Smooth muscle cell (in vitro differentiated cells): ENCODE measurements at regions not wholly inside any gene's neighbourhood (a gene's known extent, or its start where the extent isn't known, plus 50 kb on each side); places are given as distances from the start of the nearest gene placed in this dataset.

Source experiments
- DNase-seq: peaks from one replicate; lab custom pipeline; 2025; ENCODE audit not compliant: unreplicated experiment; lab: John Stamatoyannopoulos, UW
- H2AFZ ChIP-seq: fragments of 200-600 bp; sonication (generic); 2 replicates; pipeline ENCODE4 v1.6.0; 2016; ENCODE audit warnings: antibody characterized with exemption, low read depth, mild to moderate bottlenecking
- H3F3A ChIP-seq: fragments of 200-600 bp; sonication (generic); 2 replicates; pipeline ENCODE4 v1.6.0; 2017; ENCODE audit warnings: antibody characterized with exemption, low read depth
- H3K27ac ChIP-seq: fragments of 200-600 bp; sonication (generic); 2 replicates; pipeline ENCODE4 v1.5.1; 2016; ENCODE audit warnings: low read depth, mild to moderate bottlenecking
- H3K27me3 ChIP-seq: fragments of 200-600 bp; sonication (generic); 2 replicates; pipeline ENCODE4 v1.6.1; 2016; ENCODE audit warnings: low read depth, mild to moderate bottlenecking
- H3K36me3 ChIP-seq: fragments of 200-600 bp; sonication (generic); 2 replicates; pipeline ENCODE4 v1.5.1; 2016; ENCODE audit warnings: low read depth
- H3K4me1 ChIP-seq: fragments of 200-600 bp; sonication (generic); 2 replicates; pipeline ENCODE4 v1.5.1; 2016; ENCODE audit warnings: low read depth
- H3K4me2 ChIP-seq: fragments of 200-600 bp; sonication (generic); 2 replicates; pipeline ENCODE4 v1.6.0; 2016; ENCODE audit warnings: mild to moderate bottlenecking
- H3K4me3 ChIP-seq: fragments of 200-600 bp; sonication (generic); 2 replicates; pipeline ENCODE4 v1.5.1; 2016; ENCODE audit warnings: mild to moderate bottlenecking
- H3K79me2 ChIP-seq: fragments of 200-600 bp; sonication (generic); 2 replicates; pipeline ENCODE4 v1.6.0; 2016; ENCODE audit warnings: low read depth, mild to moderate bottlenecking
- H3K9ac ChIP-seq: fragments of 200-600 bp; sonication (generic); 2 replicates; pipeline ENCODE4 v1.6.0; 2016; ENCODE audit warnings: low read depth
- H3K9me3 ChIP-seq: fragments of 200-600 bp; sonication (generic); replicated peaks from 2 replicates; pipeline ENCODE4 v1.5.1; 2016; ENCODE audit warnings: low read depth
- H4K20me1 ChIP-seq: fragments of 200-600 bp; sonication (generic); 2 replicates; pipeline ENCODE4 v1.6.0; 2016; ENCODE audit warnings: low read depth
- WGBS: methylation state at CpG from one replicate; pipeline ENCODE4 v1.1.7; 2016; ENCODE audit warnings: low lambda C conversion rate; 5-methylcytosine and 5-hydroxymethylcytosine counted together
- TF ChIP-seq, protein P1 (sequence below): fragments of 200-600 bp; sonication (generic); IDR thresholded peaks from 2 replicates; pipeline ENCODE4 v1.5.1; 2017; ENCODE audit warnings: borderline replicate concordance, mild to moderate bottlenecking, antibody characterized with exemption; ENCODE audit not compliant: insufficient read depth, poor library complexity, severe bottlenecking

DNA sequence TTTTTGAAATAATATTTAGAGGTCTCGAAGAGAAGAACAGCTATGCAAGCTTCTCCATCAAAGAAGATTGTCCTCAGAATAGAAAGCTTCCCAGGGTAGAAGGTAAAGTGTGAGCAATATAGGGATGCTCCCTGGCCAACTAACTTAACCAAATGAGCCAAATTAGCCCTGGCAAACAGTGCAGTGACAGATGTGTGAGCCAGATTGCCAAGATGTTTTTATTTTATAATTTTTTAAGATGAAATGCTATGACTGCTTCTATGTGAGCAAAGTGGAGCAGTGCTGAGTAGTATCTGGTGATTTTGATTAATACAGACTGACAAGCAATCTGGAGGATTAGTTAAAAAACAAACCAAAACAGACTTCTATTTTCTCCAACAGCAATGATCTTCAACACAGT, 202.1 kb downstream of the NOVA1 start:
- Histone ChIP-seq H3K9me3 (no peaks in the 10 kb centered on the region), H4K20me1 (no peaks in the 10 kb centered on the region), H3F3A (no peaks in the 10 kb centered on the region), H3K4me2 (no peak overlapping the region), H3K79me2 (no peaks in the 10 kb centered on the region), H3K4me3 (no peak overlapping the region), H3K9ac (no peak overlapping the region), H3K27me3 (peaks cover 32% of the 10 kb centered on the region), H3K27ac (no peak overlapping the region), H3K36me3 (no peaks in the 10 kb centered on the region), H3K4me1 (no peaks in the 10 kb centered on the region), H2AFZ (no peak overlapping the region)
- no peak for DNase-seq
- TF ChIP-seq, protein P1, sequence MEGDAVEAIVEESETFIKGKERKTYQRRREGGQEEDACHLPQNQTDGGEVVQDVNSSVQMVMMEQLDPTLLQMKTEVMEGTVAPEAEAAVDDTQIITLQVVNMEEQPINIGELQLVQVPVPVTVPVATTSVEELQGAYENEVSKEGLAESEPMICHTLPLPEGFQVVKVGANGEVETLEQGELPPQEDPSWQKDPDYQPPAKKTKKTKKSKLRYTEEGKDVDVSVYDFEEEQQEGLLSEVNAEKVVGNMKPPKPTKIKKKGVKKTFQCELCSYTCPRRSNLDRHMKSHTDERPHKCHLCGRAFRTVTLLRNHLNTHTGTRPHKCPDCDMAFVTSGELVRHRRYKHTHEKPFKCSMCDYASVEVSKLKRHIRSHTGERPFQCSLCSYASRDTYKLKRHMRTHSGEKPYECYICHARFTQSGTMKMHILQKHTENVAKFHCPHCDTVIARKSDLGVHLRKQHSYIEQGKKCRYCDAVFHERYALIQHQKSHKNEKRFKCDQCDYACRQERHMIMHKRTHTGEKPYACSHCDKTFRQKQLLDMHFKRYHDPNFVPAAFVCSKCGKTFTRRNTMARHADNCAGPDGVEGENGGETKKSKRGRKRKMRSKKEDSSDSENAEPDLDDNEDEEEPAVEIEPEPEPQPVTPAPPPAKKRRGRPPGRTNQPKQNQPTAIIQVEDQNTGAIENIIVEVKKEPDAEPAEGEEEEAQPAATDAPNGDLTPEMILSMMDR: no peak
- 83% methylated on average over 1 of the region's 1 CpG for WGBS

DNA sequence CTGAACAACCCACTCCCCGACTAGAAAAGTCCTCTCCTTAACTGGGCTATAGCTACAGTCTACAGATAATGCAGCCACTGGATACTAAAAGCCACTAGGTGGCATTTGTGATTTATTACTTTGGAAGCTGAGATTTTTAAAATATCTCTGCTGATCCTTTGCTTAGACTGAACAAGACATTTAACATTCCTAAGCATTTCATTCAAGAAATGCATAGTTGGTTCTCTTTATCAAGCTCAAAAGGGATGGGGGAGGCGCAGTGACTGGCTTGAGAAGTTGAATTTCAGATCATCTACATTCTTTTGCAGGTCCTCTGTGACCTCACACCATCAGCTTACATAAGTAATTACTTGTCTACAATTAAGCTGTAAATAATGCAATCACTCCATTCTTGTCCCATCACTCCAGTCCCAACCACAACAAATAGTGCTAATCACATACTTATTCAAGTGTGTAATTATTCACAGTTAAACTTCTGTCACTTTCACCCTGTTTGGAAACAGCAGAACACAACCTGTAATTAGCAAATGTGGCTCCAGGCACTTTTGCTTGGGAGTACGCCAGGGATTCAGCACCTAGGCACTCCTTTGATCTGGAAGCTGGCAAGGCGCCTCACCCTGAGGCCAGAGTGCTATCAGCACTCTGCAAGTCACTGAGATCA, 203.6 kb downstream of the NOVA1 start:
- TF ChIP-seq, protein P1: peak; percentile 23
- no peaks in the 10 kb centered on the region for H3K36me3 ChIP-seq
- H3K79me2 ChIP-seq: no peaks in the 10 kb centered on the region
- H3K4me1 ChIP-seq: no peaks in the 10 kb centered on the region
- H3K27me3 ChIP-seq: peaks cover 25% of the 10 kb centered on the region
- no peaks in the 10 kb centered on the region for H3K9me3 ChIP-seq
- H3K4me2 ChIP-seq: no peak overlapping the region
- H3K4me3 ChIP-seq: no peak overlapping the region
- WGBS: 24% methylated on average over 4 of the region's 4 CpGs
- DNase-seq: no peak
- no peak overlapping the region for H3K27ac ChIP-seq
- no peak overlapping the region for H2AFZ ChIP-seq
- no peaks in the 10 kb centered on the region for H3F3A ChIP-seq
- H4K20me1 ChIP-seq: no peaks in the 10 kb centered on the region
- H3K9ac ChIP-seq: no peak overlapping the region

DNA sequence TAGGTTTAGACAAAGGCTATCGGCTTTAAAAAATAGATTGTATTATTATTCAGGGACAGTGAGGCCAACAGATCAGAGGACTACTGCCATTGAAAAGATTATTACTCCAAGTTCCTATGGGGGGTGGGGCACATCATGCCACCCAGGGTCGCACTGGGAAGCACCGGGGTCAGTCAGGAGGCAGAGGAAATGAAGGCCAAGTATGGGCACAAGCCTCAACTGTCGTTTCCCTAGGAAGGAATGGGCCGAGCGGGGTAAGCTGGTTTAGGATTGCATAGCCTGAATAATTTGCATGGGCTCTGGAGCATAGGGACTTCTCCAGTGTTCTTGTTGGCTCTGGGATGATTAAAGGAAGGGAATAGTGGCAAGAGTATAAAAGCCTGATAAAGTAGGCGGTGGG, 205.3 kb downstream of the NOVA1 start:
- 64% methylated on average over 7 of the region's 7 CpGs for WGBS
- Histone ChIP-seq H3F3A (no peaks in the 10 kb centered on the region), H4K20me1 (no peaks in the 10 kb centered on the region), H3K4me2 (no peak overlapping the region), H3K4me3 (no peak overlapping the region), H3K4me1 (no peaks in the 10 kb centered on the region), H2AFZ (no peak overlapping the region), H3K27ac (no peak overlapping the region), H3K36me3 (no peaks in the 10 kb centered on the region), H3K79me2 (no peaks in the 10 kb centered on the region), H3K27me3 (peaks cover 24% of the 10 kb centered on the region), H3K9ac (no peak overlapping the region), H3K9me3 (no peaks in the 10 kb centered on the region)
- TF ChIP-seq, protein P1: no peak
- DNase-seq: no peak
